ENCODE measurements at regions not wholly inside any gene's neighbourhood (a gene's known extent, or its start where the extent isn't known, plus 50 kb on each side); places are given as distances from the start of the nearest gene placed in this dataset.
"Not testable (repeated sequence)": the region's sequence is repeated elsewhere in the genome, so short reads cannot be mapped to it uniquely, and the experiment has no call there.

- DNase-seq, result no peak
These were observed 296.2 kb upstream of the SMIM21 start for GRCh38 chr18:75723521-75724340.

GRCh38 chr18:75714766-75715165 is 287.3 kb upstream of the SMIM21 start:
- DNase-seq, result no peak

GRCh38 chr18:75712124-75712867 is 284.8 kb upstream of the SMIM21 start:
- not testable (repeated sequence) for DNase-seq

- DNase-seq, result no peak
These were observed 273.1 kb upstream of the SMIM21 start for GRCh38 chr18:75700561-75700960.

GRCh38 chr18:75698861-75699260 is 271.4 kb upstream of the SMIM21 start:
- no peak for DNase-seq

- DNase-seq, result no peak
These were observed 270.0 kb upstream of the SMIM21 start for GRCh38 chr18:75697493-75697892.

GRCh38 chr18:75696391-75696790 is 268.9 kb upstream of the SMIM21 start:
- peak; percentile 9 to 60 for DNase-seq

GRCh38 chr18:75694292-75694691 is 266.8 kb upstream of the SMIM21 start:
- DNase-seq, result no peak

GRCh38 chr18:75691483-75691882 is 264.0 kb upstream of the SMIM21 start:
- no peak for DNase-seq

GRCh38 chr18:75690283-75690682 is 262.8 kb upstream of the SMIM21 start:
- not testable (repeated sequence) for DNase-seq

- DNase-seq, result no peak
These were observed 260.1 kb upstream of the SMIM21 start for GRCh38 chr18:75687626-75688025.

- DNase-seq, result no peak
These were observed 255.9 kb upstream of the SMIM21 start for GRCh38 chr18:75683426-75683825.

- DNase-seq, result no peak
These were observed 254.1 kb upstream of the SMIM21 start for GRCh38 chr18:75681538-75682115.

GRCh38 chr18:75679331-75679730 is 251.8 kb upstream of the SMIM21 start:
- DNase-seq, result no peak

- no peak for DNase-seq
These were observed 251.1 kb upstream of the SMIM21 start for GRCh38 chr18:75678627-75679026.

- DNase-seq, result no peak
These were observed 250.4 kb upstream of the SMIM21 start for GRCh38 chr18:75677696-75678455.

GRCh38 chr18:75660932-75661331 is 233.4 kb upstream of the SMIM21 start:
- no peak for DNase-seq

GRCh38 chr18:75659535-75660023 is 232.1 kb upstream of the SMIM21 start:
- no peak for DNase-seq

- no peak for DNase-seq
These were observed 230.8 kb upstream of the SMIM21 start for GRCh38 chr18:75658330-75658729.

- no peak for DNase-seq
These were observed 229.2 kb upstream of the SMIM21 start for GRCh38 chr18:75656563-75657247.

GRCh38 chr18:75656035-75656434 is 228.5 kb upstream of the SMIM21 start:
- no peak for DNase-seq

All from inflammatory macrophage treated with lipopolysaccharide for 1 hour (primary cell).